C4-2B (cell line): ENCODE measurements at regions not wholly inside any gene's neighbourhood (a gene's known extent, or its start where the extent isn't known, plus 50 kb on each side); places are given as distances from the start of the nearest gene placed in this dataset.

Source experiments
- ZFX ChIP-seq: fragments of 450-650 bp; IDR thresholded peaks from 2 replicates; pipeline ENCODE4 v1.6.1; 2017
- TF ChIP-seq, protein P1 (sequence below): fragments of 450-650 bp; conservative IDR thresholded peaks from 2 replicates; pipeline ENCODE4 v1.5.1; 2017; ENCODE audit warnings: mild to moderate bottlenecking

DNA sequence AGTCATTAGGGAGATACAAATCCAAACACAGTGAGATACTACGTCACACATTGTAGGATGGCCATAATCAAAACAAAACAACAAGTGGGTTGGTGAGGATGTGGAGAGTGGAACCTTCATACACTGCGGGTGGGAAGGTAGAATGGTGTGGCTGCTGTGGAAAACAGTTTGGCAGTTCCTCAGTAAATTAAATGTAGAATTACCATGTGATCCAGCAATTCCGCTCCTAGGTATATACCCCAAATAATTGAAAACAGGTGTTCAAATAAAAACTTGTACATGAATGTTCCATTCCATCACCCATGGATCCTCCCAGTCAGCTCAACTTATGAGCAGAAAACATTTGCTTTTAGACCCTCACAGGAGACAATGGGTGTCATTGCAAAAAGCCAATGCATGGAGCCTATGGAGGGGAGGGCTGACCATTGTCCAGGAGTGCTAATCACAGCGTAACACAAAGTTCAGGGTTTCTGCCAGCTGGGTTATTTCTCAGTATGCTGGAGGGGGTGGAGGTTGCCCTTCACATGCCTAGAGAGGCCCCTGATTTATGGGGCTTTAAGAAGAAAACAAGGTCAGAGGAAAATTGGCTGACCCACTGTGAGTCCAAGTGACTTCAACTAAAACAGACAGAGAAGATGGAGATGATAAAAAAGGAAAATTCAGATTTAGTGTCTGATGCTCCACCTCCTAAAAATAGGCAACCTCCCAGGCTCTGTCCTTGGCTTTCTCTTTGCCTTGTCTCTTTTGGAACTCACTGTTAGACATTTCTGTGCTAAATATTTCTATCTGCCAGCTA is 124.1 kb downstream of the WDR11 start:
- TF ChIP-seq ZFX, result no peak
- TF ChIP-seq, protein P1, sequence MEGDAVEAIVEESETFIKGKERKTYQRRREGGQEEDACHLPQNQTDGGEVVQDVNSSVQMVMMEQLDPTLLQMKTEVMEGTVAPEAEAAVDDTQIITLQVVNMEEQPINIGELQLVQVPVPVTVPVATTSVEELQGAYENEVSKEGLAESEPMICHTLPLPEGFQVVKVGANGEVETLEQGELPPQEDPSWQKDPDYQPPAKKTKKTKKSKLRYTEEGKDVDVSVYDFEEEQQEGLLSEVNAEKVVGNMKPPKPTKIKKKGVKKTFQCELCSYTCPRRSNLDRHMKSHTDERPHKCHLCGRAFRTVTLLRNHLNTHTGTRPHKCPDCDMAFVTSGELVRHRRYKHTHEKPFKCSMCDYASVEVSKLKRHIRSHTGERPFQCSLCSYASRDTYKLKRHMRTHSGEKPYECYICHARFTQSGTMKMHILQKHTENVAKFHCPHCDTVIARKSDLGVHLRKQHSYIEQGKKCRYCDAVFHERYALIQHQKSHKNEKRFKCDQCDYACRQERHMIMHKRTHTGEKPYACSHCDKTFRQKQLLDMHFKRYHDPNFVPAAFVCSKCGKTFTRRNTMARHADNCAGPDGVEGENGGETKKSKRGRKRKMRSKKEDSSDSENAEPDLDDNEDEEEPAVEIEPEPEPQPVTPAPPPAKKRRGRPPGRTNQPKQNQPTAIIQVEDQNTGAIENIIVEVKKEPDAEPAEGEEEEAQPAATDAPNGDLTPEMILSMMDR, result no peak
